AG09309 (cell line): ENCODE measurements at regions not wholly inside any gene's neighbourhood (a gene's known extent, or its start where the extent isn't known, plus 50 kb on each side); places are given as distances from the start of the nearest gene placed in this dataset.

Experiments
- DNase-seq: peaks from one replicate; pipeline ENCODE4 v3.0.0-alpha.2; 2010; ENCODE audit warnings: low read depth
- H3K4me3 ChIP-seq: 2 replicates; pipeline ENCODE4 v1.5.1; 2011; ENCODE audit warnings: mild to moderate bottlenecking, low read depth, low read length, moderate library complexity; ENCODE audit not compliant: control insufficient read depth
- CTCF ChIP-seq: IDR thresholded peaks from 2 replicates; pipeline ENCODE4 v1.5.1; 2011; ENCODE audit warnings: mild to moderate bottlenecking, low read depth, low read length, inconsistent platforms; ENCODE audit not compliant: insufficient read depth, control insufficient read depth; ENCODE audit errors: missing control alignments

DNA sequence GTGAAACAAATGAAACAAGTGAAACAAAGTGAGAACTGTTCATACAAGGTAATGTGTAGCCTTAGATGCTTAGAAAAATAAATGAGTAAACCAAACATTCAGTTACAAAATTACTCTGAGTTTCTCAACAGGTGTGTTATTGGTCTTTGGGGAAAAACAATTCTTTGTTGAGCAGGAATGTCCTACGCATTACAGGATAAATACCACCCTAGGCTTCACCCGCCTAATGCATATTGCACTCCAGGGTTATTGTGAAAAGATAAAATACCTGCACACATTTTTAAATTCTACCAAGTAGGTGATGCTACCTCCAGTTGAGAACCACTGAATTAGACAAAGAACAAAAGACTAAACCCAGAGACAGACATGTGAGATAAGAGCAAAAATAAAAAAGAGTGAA, 72.2 kb downstream of the ADAMTS1 start:
- no peak for TF ChIP-seq CTCF
- DNase-seq: no peak
- H3K4me3 ChIP-seq: no peak overlapping the region

- DNase-seq: no peak
- no peak overlapping the region for H3K4me3 ChIP-seq
- TF ChIP-seq CTCF: peak; percentile 42
These were observed 75.5 kb downstream of the ADAMTS1 start for GRCh38 chr21:26769613-26770188.

- TF ChIP-seq CTCF: no peak
- DNase-seq: no peak
- H3K4me3 ChIP-seq: no peak overlapping the region
These were observed 78.3 kb downstream of the ADAMTS1 start for GRCh38 chr21:26766826-26767325.

- no peak for DNase-seq
- TF ChIP-seq CTCF: no peak
- no peak overlapping the region for H3K4me3 ChIP-seq
These were observed 83.9 kb downstream of the ADAMTS1 start for GRCh38 chr21:26761174-26761915.

GRCh38 chr21:26759731-26760130, 85.5 kb downstream of the ADAMTS1 start:
- no peak for DNase-seq
- no peak overlapping the region for H3K4me3 ChIP-seq
- no peak for TF ChIP-seq CTCF

- DNase-seq: no peak
- no peak for TF ChIP-seq CTCF
These were observed 86.9 kb downstream of the ADAMTS1 start for GRCh38 chr21:26758083-26758880.

More at GRCh38 chr21:26758083-26758880, 86.9 kb downstream of the ADAMTS1 start:
- H3K4me3 ChIP-seq: no peak overlapping the region
